Endothelial cell of umbilical vein (primary cell): ENCODE measurements at regions not wholly inside any gene's neighbourhood (a gene's known extent, or its start where the extent isn't known, plus 50 kb on each side); places are given as distances from the start of the nearest gene placed in this dataset.

Experiments used
- BruUV-seq: library from RNA; stranded (reverse); fragments of 400-500 nt; replicated peaks from 2 replicates; lab custom pipeline; 2021; lab: Mats Ljungman, UMichigan
- CTCF ChIA-PET: fragments of 300-600, 350-600 bp; sonication (Branson Sonifier 250); formaldehyde crosslinking; loops from one replicate; lab custom pipeline; 2021; ENCODE audit warnings: antibody characterized with exemption, inconsistent platforms; lab: Charles Lee
- POLR2A ChIA-PET: fragments of 300-600, 350-600 bp; sonication (Branson Sonifier 250); formaldehyde crosslinking; loops from one replicate; lab custom pipeline; 2021; ENCODE audit warnings: antibody characterized with exemption, inconsistent platforms; lab: Charles Lee
- DNase-seq: peaks from one replicate; pipeline ENCODE4 v3.0.0-alpha.2; 2011; ENCODE audit warnings: low read depth, low spot score
- FAIRE-seq: peaks from 2 replicates; lab custom pipeline; 2011; peaks lifted over from hg19 to GRCh38; lab: Jason Lieb, UNC
- H2AFZ ChIP-seq: 2 replicates; pipeline ENCODE4 v1.6.0; 2012; ENCODE audit warnings: low read depth, low read length, control low read depth, inconsistent platforms
- H3K27ac ChIP-seq: 2 replicates; pipeline ENCODE4 v1.5.1; 2011; ENCODE audit warnings: low read depth, mild to moderate bottlenecking, control low read depth, low read length, moderate library complexity; ENCODE audit not compliant: insufficient read depth
- H3K27me3 ChIP-seq, 2 experiments: 2 replicates each; pipeline versions ENCODE4 v1.6.0 to v1.6.1; 2011; ENCODE audit warnings: low read length in 2 of 2, mixed read lengths in 1 of 2; ENCODE audit not compliant: control insufficient read depth in 2 of 2, insufficient read depth in 2 of 2
- H3K36me3 ChIP-seq, 2 experiments: 2 replicates in 1 of 2; 3 replicates in 1 of 2; pipeline ENCODE4 v1.5.1; 2011; ENCODE audit warnings: low read length in 2 of 2, mild to moderate bottlenecking in 1 of 2, moderate library complexity in 1 of 2; ENCODE audit not compliant: control insufficient read depth in 2 of 2, insufficient read depth in 2 of 2; ENCODE audit errors: extremely low read depth in 1 of 2
- H3K4me1 ChIP-seq: 3 replicates; pipeline ENCODE4 v1.5.1; 2011; ENCODE audit warnings: mild to moderate bottlenecking, low read length; ENCODE audit not compliant: control insufficient read depth, insufficient read depth; ENCODE audit errors: extremely low read depth
- H3K4me2 ChIP-seq: 2 replicates; pipeline ENCODE4 v1.6.1; 2011; ENCODE audit warnings: low read length, control low read depth, mixed read lengths; ENCODE audit not compliant: insufficient read depth
- H3K4me3 ChIP-seq, 3 experiments: fragments of 200-600 bp in 1 of 3; sonication (generic), shearing (Covaris generic) in 1 of 3; replicated peaks in 1 of 3; 2 replicates each; pipeline ENCODE4 v1.5.1; 2011 to 2016; ENCODE audit warnings: control low read depth in 3 of 3, low read length in 3 of 3, mild to moderate bottlenecking in 2 of 3, inconsistent platforms in 1 of 3, low read depth in 1 of 3, moderate library complexity in 1 of 3; ENCODE audit not compliant: insufficient read depth in 1 of 3
- H3K79me2 ChIP-seq: 2 replicates; pipeline ENCODE4 v1.6.0; 2012; ENCODE audit warnings: low read length, inconsistent platforms; ENCODE audit not compliant: control insufficient read depth, insufficient read depth
- H3K9ac ChIP-seq: replicated peaks from 2 replicates; pipeline ENCODE3; 2011; ENCODE audit warnings: low read length, control low read depth; ENCODE audit not compliant: insufficient read depth; ENCODE audit errors: extremely low read depth
- H3K9me1 ChIP-seq: replicated peaks from 3 replicates; pipeline ENCODE4 v1.6.0; 2011; ENCODE audit warnings: mild to moderate bottlenecking, low read length; ENCODE audit not compliant: control insufficient read depth, insufficient read depth; ENCODE audit errors: extremely low read depth
- H3K9me3 ChIP-seq: replicated peaks from 2 replicates; pipeline ENCODE4 v1.5.1; 2012; ENCODE audit warnings: low read length, inconsistent platforms; ENCODE audit not compliant: control insufficient read depth, insufficient read depth
- H4K20me1 ChIP-seq: replicated peaks from 2 replicates; pipeline ENCODE3; 2011; ENCODE audit warnings: mild to moderate bottlenecking, low read length; ENCODE audit not compliant: control insufficient read depth, insufficient read depth; ENCODE audit errors: extremely low read depth
- CTCF ChIP-seq, 2 donors: IDR thresholded peaks; 1 replicate in 1 of 2; 2 replicates in 1 of 2; pipeline ENCODE4 v1.5.1; 2011; ENCODE audit warnings: low read length in 2 of 2, mild to moderate bottlenecking in 2 of 2, moderate library complexity in 2 of 2, control low read depth in 1 of 2, inconsistent platforms in 1 of 2, low read depth in 1 of 2; ENCODE audit not compliant: insufficient read depth in 1 of 2; ENCODE audit errors: extremely low read depth in 1 of 2
- FOS ChIP-seq: IDR thresholded peaks from 2 replicates; pipeline ENCODE4 v1.6.1; 2011; ENCODE audit warnings: mild to moderate bottlenecking, low read length, moderate library complexity, borderline replicate concordance; ENCODE audit not compliant: insufficient read depth
- GATA2 ChIP-seq: IDR thresholded peaks from 2 replicates; pipeline ENCODE4 v1.7.0; 2011; ENCODE audit warnings: low read depth, mild to moderate bottlenecking, moderate library complexity, mixed read lengths, low read length; ENCODE audit not compliant: insufficient read length, insufficient read depth
- JUN ChIP-seq: IDR thresholded peaks from 2 replicates; pipeline ENCODE4 v1.6.1; 2011; ENCODE audit warnings: borderline replicate concordance, low read depth; ENCODE audit not compliant: insufficient read length, insufficient read depth
- MAX ChIP-seq: IDR thresholded peaks from 2 replicates; pipeline ENCODE4 v1.6.1; 2011; ENCODE audit not compliant: insufficient read depth, insufficient read length
- MYC ChIP-seq: IDR thresholded peaks from one replicate; pipeline ENCODE4 v1.6.1; 2011; ENCODE audit warnings: mild to moderate bottlenecking, low read depth, low read length
- POLR2A ChIP-seq: IDR thresholded peaks from 2 replicates; pipeline ENCODE4 v1.6.1; 2012; ENCODE audit warnings: low read depth, mild to moderate bottlenecking, control low read depth, low read length
- dilution Hi-C: fragments of 300-500 bp; cut with MboI; formaldehyde crosslinking; loops from one replicate; pipeline ENCODE4 v1.15.0; 2019; ENCODE audit warnings: low sequenced_read_pairs; ENCODE audit not compliant: extremely low pct_ligation_motif_present
- intact Hi-C: fragments of 100-400 bp; cut with micrococcal nuclease; formaldehyde crosslinking; loops from one replicate; pipeline ENCODE4 v1.10.0; 2022

GRCh38 chr2:84286878-84287277 lies 172.2 kb downstream of the SUCLG1 start:
- Histone ChIP-seq H4K20me1 (no peaks in the 10 kb centered on the region), H3K9ac (no peak overlapping the region), H3K4me2 (no peak overlapping the region), H3K36me3 (no peaks in the 10 kb centered on the region), H3K4me1 (no peaks in the 10 kb centered on the region), H3K4me3 (no peak overlapping the region), H3K27ac (no peak overlapping the region), H2AFZ (no peak overlapping the region), H3K27me3 (no peaks in the 10 kb centered on the region), H3K79me2 (no peaks in the 10 kb centered on the region), H3K9me3 (no peaks in the 10 kb centered on the region), H3K9me1 (no peaks in the 10 kb centered on the region)
- dilution Hi-C loops, result no loop called here
- no peak for DNase-seq
- POLR2A ChIA-PET, result no interaction called here
- no peak for FAIRE-seq
- BruUV-seq, result no TSS peak
- no peak for TF ChIP-seq FOS
- no peak for TF ChIP-seq CTCF (IDR thresholded peaks at IDR 0.05; ENCODE audit: extremely low read depth in 1 of 2, insufficient read depth in 1 of 2, low read depth in 1 of 2, low read length in 2 of 2)
- no peak for TF ChIP-seq GATA2
- no peak for TF ChIP-seq JUN
- no peak for TF ChIP-seq MAX
- no peak for TF ChIP-seq MYC
- TF ChIP-seq POLR2A, result no peak
- CTCF ChIA-PET, result no interaction called here
- intact Hi-C loops, result no loop called here
